Panc1 (cell line): ENCODE measurements at regions not wholly inside any gene's neighbourhood (a gene's known extent, or its start where the extent isn't known, plus 50 kb on each side); places are given as distances from the start of the nearest gene placed in this dataset.

ENCODE experiments used
- ATAC-seq: fragments of 200-7000 bp; cut with Tn5 transposase; 2 replicates; pipeline ENCODE4 v1.9.1; 2020; ENCODE audit warnings: mild to moderate bottlenecking, moderate library complexity
- BruUV-seq: library from RNA; stranded (reverse); fragments of 400-500 nt; replicated peaks from 2 replicates; lab custom pipeline; 2021; lab: Mats Ljungman, UMichigan
- CTCF ChIA-PET: fragments of 300-600 bp; sonication (Branson Sonifier 250); formaldehyde crosslinking; loops from one replicate; lab custom pipeline; 2022; ENCODE audit warnings: antibody characterized with exemption; lab: Charles Lee
- POLR2A ChIA-PET: fragments of 300-600 bp; sonication (Branson Sonifier 250); formaldehyde crosslinking; loops from one replicate; lab custom pipeline; 2022; ENCODE audit warnings: antibody characterized with exemption; lab: Charles Lee
- DNase-seq: peaks from one replicate; pipeline ENCODE4 v3.0.0-alpha.2; 2010; ENCODE audit warnings: low read depth, low spot score
- H3K27ac ChIP-seq: 2 replicates; pipeline ENCODE4 v1.5.1; 2011; ENCODE audit warnings: mild to moderate bottlenecking, low read length, inconsistent platforms
- H3K27me3 ChIP-seq: fragments of 200-500 bp; sonication (Bioruptor generic); 2 replicates; pipeline ENCODE4 v1.6.0; 2014; ENCODE audit warnings: low read length, inconsistent platforms; ENCODE audit not compliant: control insufficient read depth, insufficient read depth
- H3K36me3 ChIP-seq: fragments of 200-500 bp; sonication (Bioruptor generic); 2 replicates; pipeline ENCODE4 v1.5.1; 2014; ENCODE audit warnings: inconsistent platforms, mild to moderate bottlenecking, low read length, moderate library complexity; ENCODE audit not compliant: control insufficient read depth, insufficient read depth
- H3K4me1 ChIP-seq: 2 replicates; pipeline ENCODE4 v1.5.1; 2011; ENCODE audit warnings: inconsistent platforms, mild to moderate bottlenecking, low read length, moderate library complexity; ENCODE audit not compliant: control insufficient read depth, insufficient read depth
- H3K4me3 ChIP-seq, 2 experiments: 2 replicates each; pipeline ENCODE4 v1.5.1; 2011 to 2012; ENCODE audit warnings: low read depth in 2 of 2, low read length in 2 of 2, mild to moderate bottlenecking in 2 of 2, inconsistent platforms in 1 of 2, moderate library complexity in 1 of 2
- H3K9me3 ChIP-seq: fragments of 200-500 bp; sonication (Bioruptor generic); 2 replicates; pipeline ENCODE4 v1.5.1; 2014; ENCODE audit warnings: low read depth, mild to moderate bottlenecking, inconsistent platforms, low read length, moderate library complexity; ENCODE audit not compliant: control insufficient read depth, insufficient read depth
- POLR2AphosphoS5 ChIP-seq: IDR thresholded peaks from 2 replicates; pipeline ENCODE4 v1.6.1; 2012; ENCODE audit warnings: mild to moderate bottlenecking, low read depth, low read length, moderate library complexity
- SIN3A ChIP-seq: IDR thresholded peaks from 2 replicates; pipeline ENCODE4 v1.6.1; 2012; ENCODE audit warnings: low read depth, mild to moderate bottlenecking, low read length, moderate library complexity, borderline replicate concordance; ENCODE audit not compliant: insufficient read depth
- TCF7L2 ChIP-seq: IDR thresholded peaks from 2 replicates; pipeline ENCODE4 v1.6.1; 2011; ENCODE audit warnings: mild to moderate bottlenecking, low read depth, low read length, inconsistent platforms
- in situ Hi-C: cut with HindIII; loops from 2 replicates; pipeline ENCODE4 v1.10.0; 2016; ENCODE audit warnings: low sequenced_read_pairs, low pct_unique_long_range_greater_than_20kb
- intact Hi-C: fragments of 100-400 bp; cut with micrococcal nuclease; formaldehyde crosslinking; loops from one replicate; pipeline ENCODE4 v1.10.0; 2022; ENCODE audit not compliant: unreplicated experiment
- TF ChIP-seq, protein P1 (sequence below), 2 experiments: IDR thresholded peaks; 2 replicates each; pipeline ENCODE4 v1.6.1; 2011 to 2012; ENCODE audit warnings: low read depth in 2 of 2, control low read depth in 1 of 2, low read length in 1 of 2, mild to moderate bottlenecking in 1 of 2, moderate library complexity in 1 of 2; ENCODE audit not compliant: insufficient read depth in 1 of 2
- TF ChIP-seq, protein P2 (sequence below): fragments of 450-650 bp; IDR thresholded peaks from 2 replicates; pipeline ENCODE4 v1.5.1; 2017; ENCODE audit warnings: mild to moderate bottlenecking

DNA sequence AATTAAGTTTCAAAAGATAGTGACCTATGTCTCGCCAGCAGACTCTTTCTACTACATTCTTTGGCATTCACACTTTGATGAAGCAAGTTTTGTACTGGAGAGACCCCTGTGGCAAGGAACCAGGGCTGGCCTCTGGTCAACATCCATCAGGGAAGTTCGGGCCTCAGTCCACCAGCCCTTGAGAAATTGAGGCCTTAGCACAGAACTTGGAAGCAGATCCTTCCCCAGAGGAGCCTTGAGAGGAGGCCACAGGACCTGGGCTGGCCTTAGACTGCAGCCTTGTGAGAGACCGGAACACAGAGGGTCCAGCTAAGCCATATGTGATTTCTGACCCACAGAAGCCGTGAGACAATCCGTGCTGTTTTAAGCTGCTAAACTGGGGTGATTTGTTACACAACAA lies 317.9 kb downstream of the ZSWIM6 start:
- Histone ChIP-seq H3K36me3 (no peaks in the 10 kb centered on the region), H3K27ac (no peak overlapping the region), H3K4me1 (no peaks in the 10 kb centered on the region), H3K9me3 (no peaks in the 10 kb centered on the region), H3K4me3 (no peak overlapping the region), H3K27me3 (peaks cover 14% of the 10 kb centered on the region)
- TF ChIP-seq TCF7L2 (no peak), SIN3A (no peak), POLR2AphosphoS5 (no peak)
- TF ChIP-seq, protein P1, sequence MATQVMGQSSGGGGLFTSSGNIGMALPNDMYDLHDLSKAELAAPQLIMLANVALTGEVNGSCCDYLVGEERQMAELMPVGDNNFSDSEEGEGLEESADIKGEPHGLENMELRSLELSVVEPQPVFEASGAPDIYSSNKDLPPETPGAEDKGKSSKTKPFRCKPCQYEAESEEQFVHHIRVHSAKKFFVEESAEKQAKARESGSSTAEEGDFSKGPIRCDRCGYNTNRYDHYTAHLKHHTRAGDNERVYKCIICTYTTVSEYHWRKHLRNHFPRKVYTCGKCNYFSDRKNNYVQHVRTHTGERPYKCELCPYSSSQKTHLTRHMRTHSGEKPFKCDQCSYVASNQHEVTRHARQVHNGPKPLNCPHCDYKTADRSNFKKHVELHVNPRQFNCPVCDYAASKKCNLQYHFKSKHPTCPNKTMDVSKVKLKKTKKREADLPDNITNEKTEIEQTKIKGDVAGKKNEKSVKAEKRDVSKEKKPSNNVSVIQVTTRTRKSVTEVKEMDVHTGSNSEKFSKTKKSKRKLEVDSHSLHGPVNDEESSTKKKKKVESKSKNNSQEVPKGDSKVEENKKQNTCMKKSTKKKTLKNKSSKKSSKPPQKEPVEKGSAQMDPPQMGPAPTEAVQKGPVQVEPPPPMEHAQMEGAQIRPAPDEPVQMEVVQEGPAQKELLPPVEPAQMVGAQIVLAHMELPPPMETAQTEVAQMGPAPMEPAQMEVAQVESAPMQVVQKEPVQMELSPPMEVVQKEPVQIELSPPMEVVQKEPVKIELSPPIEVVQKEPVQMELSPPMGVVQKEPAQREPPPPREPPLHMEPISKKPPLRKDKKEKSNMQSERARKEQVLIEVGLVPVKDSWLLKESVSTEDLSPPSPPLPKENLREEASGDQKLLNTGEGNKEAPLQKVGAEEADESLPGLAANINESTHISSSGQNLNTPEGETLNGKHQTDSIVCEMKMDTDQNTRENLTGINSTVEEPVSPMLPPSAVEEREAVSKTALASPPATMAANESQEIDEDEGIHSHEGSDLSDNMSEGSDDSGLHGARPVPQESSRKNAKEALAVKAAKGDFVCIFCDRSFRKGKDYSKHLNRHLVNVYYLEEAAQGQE (IDR thresholded peaks at IDR 0.05; ENCODE audit: insufficient read depth in 1 of 2, low read depth in 2 of 2, low read length in 1 of 2), result no peak
- TF ChIP-seq, protein P2, sequence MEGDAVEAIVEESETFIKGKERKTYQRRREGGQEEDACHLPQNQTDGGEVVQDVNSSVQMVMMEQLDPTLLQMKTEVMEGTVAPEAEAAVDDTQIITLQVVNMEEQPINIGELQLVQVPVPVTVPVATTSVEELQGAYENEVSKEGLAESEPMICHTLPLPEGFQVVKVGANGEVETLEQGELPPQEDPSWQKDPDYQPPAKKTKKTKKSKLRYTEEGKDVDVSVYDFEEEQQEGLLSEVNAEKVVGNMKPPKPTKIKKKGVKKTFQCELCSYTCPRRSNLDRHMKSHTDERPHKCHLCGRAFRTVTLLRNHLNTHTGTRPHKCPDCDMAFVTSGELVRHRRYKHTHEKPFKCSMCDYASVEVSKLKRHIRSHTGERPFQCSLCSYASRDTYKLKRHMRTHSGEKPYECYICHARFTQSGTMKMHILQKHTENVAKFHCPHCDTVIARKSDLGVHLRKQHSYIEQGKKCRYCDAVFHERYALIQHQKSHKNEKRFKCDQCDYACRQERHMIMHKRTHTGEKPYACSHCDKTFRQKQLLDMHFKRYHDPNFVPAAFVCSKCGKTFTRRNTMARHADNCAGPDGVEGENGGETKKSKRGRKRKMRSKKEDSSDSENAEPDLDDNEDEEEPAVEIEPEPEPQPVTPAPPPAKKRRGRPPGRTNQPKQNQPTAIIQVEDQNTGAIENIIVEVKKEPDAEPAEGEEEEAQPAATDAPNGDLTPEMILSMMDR, result no peak
- intact Hi-C loops (loop anchor here (10.0 kb wide), 1 partner anchor 485 kb away; the partner anchor contains the start of gene SMIM15), in situ Hi-C loops (no loop called here)
- ChIA-PET CTCF (no interaction called here), POLR2A (no interaction called here)
- ATAC-seq (no peak), DNase-seq (no peak)
- BruUV-seq, result no TSS peak

DNA sequence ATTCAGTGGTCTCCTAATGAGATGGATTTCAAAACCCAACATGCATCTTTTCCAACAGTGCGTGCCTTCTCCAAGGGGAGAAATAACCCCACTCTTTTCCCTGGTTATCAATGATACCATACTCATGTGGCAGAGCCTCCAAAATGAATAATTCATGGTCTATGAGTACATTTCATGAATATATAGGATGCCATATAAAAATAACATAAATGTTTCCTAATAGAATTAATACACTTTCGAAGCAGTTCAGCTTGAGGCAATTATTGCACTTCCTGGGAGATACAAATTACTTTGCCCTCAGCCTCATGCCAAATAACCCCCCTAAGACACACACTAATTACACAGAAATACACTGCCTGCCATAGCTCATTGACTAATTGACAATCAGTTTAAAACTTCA lies 318.6 kb downstream of the ZSWIM6 start:
- BruUV-seq, result no TSS peak
- DNase-seq (no peak), ATAC-seq (no peak)
- Histone ChIP-seq H3K9me3 (no peaks in the 10 kb centered on the region), H3K27ac (no peak overlapping the region), H3K27me3 (peaks cover 14% of the 10 kb centered on the region), H3K4me1 (no peaks in the 10 kb centered on the region), H3K4me3 (no peak overlapping the region), H3K36me3 (no peaks in the 10 kb centered on the region)
- ChIA-PET POLR2A (no interaction called here), CTCF (no interaction called here)
- in situ Hi-C loops, result no loop called here
- no peak for TF ChIP-seq POLR2AphosphoS5
- TF ChIP-seq, protein P1 (IDR thresholded peaks at IDR 0.05; ENCODE audit: insufficient read depth in 1 of 2, low read depth in 2 of 2, low read length in 1 of 2), result no peak
- TF ChIP-seq TCF7L2, result no peak
- TF ChIP-seq SIN3A, result no peak
- TF ChIP-seq, protein P2, result no peak
- intact Hi-C loops, result loop anchor here (10.0 kb wide), 1 partner anchor 486 kb away; the partner anchor contains the start of gene SMIM15
